HCT116 (cell line): ENCODE measurements at regions not wholly inside any gene's neighbourhood (a gene's known extent, or its start where the extent isn't known, plus 50 kb on each side); places are given as distances from the start of the nearest gene placed in this dataset.

Experiments used
- ATAC-seq: fragments of 200-7000 bp; cut with Tn5 transposase; 2 replicates; pipeline ENCODE4 v1.9.1; 2020; ENCODE audit warnings: mild to moderate bottlenecking, moderate library complexity
- BruUV-seq: library from RNA; stranded (reverse); fragments of 400-500 nt; replicated peaks from 2 replicates; lab custom pipeline; 2021; lab: Mats Ljungman, UMichigan
- CTCF ChIA-PET: fragments of 300-600 bp; sonication (Branson Sonifier 250); formaldehyde crosslinking; loops from one replicate; lab custom pipeline; 2021; ENCODE audit warnings: antibody characterized with exemption; lab: Charles Lee
- POLR2A ChIA-PET: fragments of 300-600, 350-600 bp; sonication (Branson Sonifier 250); formaldehyde crosslinking; loops from one replicate; lab custom pipeline; 2021; ENCODE audit warnings: antibody characterized with exemption; lab: Charles Lee
- RAD21 ChIA-PET, 2 experiments: fragments of 300-600 bp; sonication (Branson Sonifier 250); formaldehyde crosslinking; loops; one replicate each; lab custom pipeline; 2023; ENCODE audit warnings: low total read pairs in 2 of 2; ENCODE audit not compliant: uncharacterized antibody in 2 of 2, unreplicated experiment in 2 of 2, low non-redundant PET in 1 of 2; lab: Charles Lee
- DNase-seq: peaks from one replicate; pipeline ENCODE4 v3.0.0-alpha.2; 2010; ENCODE audit warnings: low read depth, low spot score
- H2AFZ ChIP-seq: fragments of 200-600 bp; shearing (Covaris generic), sonication (generic); 2 replicates; pipeline ENCODE4 v1.6.1; 2017; ENCODE audit warnings: low read depth, mixed run types, mixed read lengths, antibody characterized with exemption, low read length; ENCODE audit not compliant: poor library complexity, severe bottlenecking
- H3K27ac ChIP-seq: 2 replicates; pipeline ENCODE4 v1.5.1; 2012; ENCODE audit warnings: low read depth, low read length
- H3K27me3 ChIP-seq: fragments of 200-600 bp; sonication (generic); 2 replicates; pipeline ENCODE4 v1.6.1; 2016; ENCODE audit warnings: mixed run types, low read length, mixed read lengths; ENCODE audit not compliant: insufficient read depth
- H3K36me3 ChIP-seq, 2 experiments: fragments of 200-500 bp in 1 of 2; fragments of 200-600 bp in 1 of 2; sonication (Bioruptor generic) in 1 of 2; sonication (generic) in 1 of 2; 2 replicates each; pipeline versions ENCODE4 v1.5.1 to v1.6.1; 2014 to 2016; ENCODE audit warnings: low read length in 2 of 2, inconsistent platforms in 1 of 2, mixed read lengths in 1 of 2, mixed run types in 1 of 2; ENCODE audit not compliant: insufficient read depth in 2 of 2, control insufficient read depth in 1 of 2
- H3K4me1 ChIP-seq, 2 experiments: fragments of 200-600 bp in 1 of 2; sonication (generic) in 1 of 2; 2 replicates each; pipeline versions ENCODE4 v1.5.1 to v1.6.1; 2012 to 2017; ENCODE audit warnings: low read length in 2 of 2, inconsistent platforms in 1 of 2, mild to moderate bottlenecking in 1 of 2, mixed read lengths in 1 of 2, mixed run types in 1 of 2, moderate library complexity in 1 of 2; ENCODE audit not compliant: insufficient read depth in 2 of 2, control insufficient read depth in 1 of 2
- H3K4me2 ChIP-seq: fragments of 200-600 bp; sonication (generic); 2 replicates; pipeline ENCODE4 v1.6.1; 2017; ENCODE audit warnings: mixed run types, low read length, mixed read lengths
- H3K4me3 ChIP-seq, 2 experiments: fragments of 200-600 bp in 1 of 2; sonication (generic) in 1 of 2; replicated peaks in 1 of 2; 2 replicates each; pipeline ENCODE4 v1.5.1; 2011 to 2016; ENCODE audit warnings: low read length in 2 of 2, control low read depth in 1 of 2, low read depth in 1 of 2, mild to moderate bottlenecking in 1 of 2, mixed read lengths in 1 of 2, mixed run types in 1 of 2
- H3K79me2 ChIP-seq: fragments of 200-600 bp; sonication (generic); 2 replicates; pipeline ENCODE4 v1.6.1; 2017; ENCODE audit warnings: mild to moderate bottlenecking, mixed run types, low read length, moderate library complexity, mixed read lengths; ENCODE audit not compliant: insufficient read depth
- H3K9ac ChIP-seq: fragments of 200-600 bp; sonication (generic); 2 replicates; pipeline ENCODE4 v1.6.1; 2016; ENCODE audit warnings: low read length, mixed read lengths
- H3K9me2 ChIP-seq: fragments of 200-600 bp; sonication (generic), shearing (Covaris generic); 2 replicates; pipeline ENCODE4 v1.6.1; 2017; ENCODE audit warnings: mixed run types, mild to moderate bottlenecking, moderate library complexity; ENCODE audit not compliant: insufficient read depth
- H3K9me3 ChIP-seq, 2 experiments: fragments of 200-500 bp in 1 of 2; fragments of 200-600 bp in 1 of 2; sonication (Bioruptor generic) in 1 of 2; sonication (generic) in 1 of 2; 2 replicates each; pipeline ENCODE4 v1.6.1; 2014 to 2017; ENCODE audit warnings: low read length in 2 of 2, mixed read lengths in 2 of 2, inconsistent platforms in 1 of 2, low read depth in 1 of 2, mild to moderate bottlenecking in 1 of 2, mixed run types in 1 of 2, moderate library complexity in 1 of 2; ENCODE audit not compliant: control insufficient read depth in 1 of 2, insufficient read depth in 1 of 2
- H4K20me1 ChIP-seq: fragments of 200-600 bp; sonication (generic), shearing (Covaris generic); 2 replicates; pipeline ENCODE4 v1.6.1; 2017; ENCODE audit warnings: mixed run types, mild to moderate bottlenecking, moderate library complexity; ENCODE audit not compliant: insufficient read depth
- ATF3 ChIP-seq: IDR thresholded peaks from 2 replicates; pipeline ENCODE4 v1.6.1; 2012
- CBX3 ChIP-seq: IDR thresholded peaks from 2 replicates; pipeline ENCODE4 v1.6.1; 2012; ENCODE audit warnings: low read depth
- CTCF ChIP-seq, 3 experiments: fragments of 200-600 bp in 1 of 3; sonication (generic) in 1 of 3; IDR thresholded peaks in 2 of 3; conservative IDR thresholded peaks in 1 of 3; 2 replicates each; pipeline ENCODE4 v1.5.1; 2012 to 2017; ENCODE audit warnings: low read depth in 2 of 3, low read length in 2 of 3, antibody characterized with exemption in 1 of 3, borderline replicate concordance in 1 of 3, control low read depth in 1 of 3, mild to moderate bottlenecking in 1 of 3, mixed read lengths in 1 of 3, mixed run types in 1 of 3, moderate library complexity in 1 of 3; ENCODE audit not compliant: insufficient read depth in 1 of 3
- ELF1 ChIP-seq: IDR thresholded peaks from 2 replicates; pipeline ENCODE4 v1.6.1; 2012; ENCODE audit warnings: low read depth, borderline replicate concordance
- EZH2 ChIP-seq: fragments of 200-600 bp; sonication (generic); IDR thresholded peaks from 2 replicates; pipeline ENCODE4 v1.6.1; 2017; ENCODE audit warnings: antibody characterized with exemption, mixed run types
- FOSL1 ChIP-seq: IDR thresholded peaks from 2 replicates; pipeline ENCODE4 v1.6.1; 2012; ENCODE audit warnings: low read depth
- POLR2A ChIP-seq: IDR thresholded peaks from 2 replicates; pipeline ENCODE4 v1.7.0; 2011; ENCODE audit warnings: borderline replicate concordance; ENCODE audit not compliant: insufficient read depth, insufficient read length; ENCODE audit errors: extremely low read depth
- POLR2AphosphoS5 ChIP-seq: IDR thresholded peaks from 2 replicates; pipeline ENCODE4 v1.6.1; 2011; ENCODE audit warnings: mild to moderate bottlenecking, low read depth, low read length, moderate library complexity
- SP1 ChIP-seq: IDR thresholded peaks from 2 replicates; pipeline ENCODE4 v1.6.1; 2012; ENCODE audit warnings: low read depth
- SRF ChIP-seq: IDR thresholded peaks from 2 replicates; pipeline ENCODE4 v1.6.1; 2012; ENCODE audit warnings: low read depth
- ZBTB33 ChIP-seq: IDR thresholded peaks from 2 replicates; pipeline ENCODE4 v1.6.1; 2011; ENCODE audit warnings: mild to moderate bottlenecking, low read length, moderate library complexity; ENCODE audit not compliant: insufficient replicate concordance; ENCODE audit errors: extremely low read depth
- ZFX ChIP-seq: fragments of 450-650 bp; IDR thresholded peaks from 2 replicates; pipeline ENCODE4 v1.6.1; 2017
- intact Hi-C: fragments of 100-400 bp; cut with micrococcal nuclease; formaldehyde crosslinking; loops from 2 replicates; pipeline ENCODE4 v1.10.0; 2022
- TF ChIP-seq, protein P1 (sequence below): IDR thresholded peaks from 2 replicates; pipeline ENCODE4 v1.6.1; 2012; ENCODE audit warnings: low read depth

DNA sequence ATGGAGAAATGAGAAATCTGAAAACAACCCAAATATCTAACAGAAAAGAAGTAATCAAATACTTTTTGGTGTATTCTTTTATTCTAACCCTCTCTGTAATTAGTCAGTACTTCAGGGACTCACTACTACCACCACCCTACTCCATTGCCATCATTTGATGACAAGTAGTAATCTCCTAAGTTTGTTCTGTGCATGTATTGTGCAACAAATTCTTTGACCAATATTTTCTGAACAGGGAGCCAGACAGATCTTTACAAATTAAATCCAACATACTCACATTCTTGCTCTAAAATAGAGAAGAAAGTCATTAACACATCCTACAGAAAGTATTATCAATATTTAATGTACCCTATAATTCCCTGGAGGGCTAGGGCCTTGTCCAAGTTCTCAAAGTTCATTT, 1416.4 kb downstream of the DSC3 start:
- RAD21 ChIA-PET = no interaction called here
- Histone ChIP-seq H3K79me2 (no peaks in the 10 kb centered on the region), H3K4me2 (no peak overlapping the region), H2AFZ (no peak overlapping the region), H3K36me3 (no peaks in the 10 kb centered on the region), H3K4me3 (no peak overlapping the region), H3K4me1 (no peaks in the 10 kb centered on the region), H3K9me2 (no peaks in the 10 kb centered on the region), H3K9ac (no peak overlapping the region), H4K20me1 (no peaks in the 10 kb centered on the region), H3K27ac (no peak overlapping the region), H3K9me3 (no peaks in the 10 kb centered on the region), H3K27me3 (no peaks in the 10 kb centered on the region)
- no peak for ATAC-seq
- DNase-seq = no peak
- no TSS peak for BruUV-seq
- intact Hi-C loops = no loop called here
- POLR2A ChIA-PET = no interaction called here
- CTCF ChIA-PET = no interaction called here
- TF ChIP-seq POLR2A (no peak), SP1 (no peak), EZH2 (no peak)

DNA sequence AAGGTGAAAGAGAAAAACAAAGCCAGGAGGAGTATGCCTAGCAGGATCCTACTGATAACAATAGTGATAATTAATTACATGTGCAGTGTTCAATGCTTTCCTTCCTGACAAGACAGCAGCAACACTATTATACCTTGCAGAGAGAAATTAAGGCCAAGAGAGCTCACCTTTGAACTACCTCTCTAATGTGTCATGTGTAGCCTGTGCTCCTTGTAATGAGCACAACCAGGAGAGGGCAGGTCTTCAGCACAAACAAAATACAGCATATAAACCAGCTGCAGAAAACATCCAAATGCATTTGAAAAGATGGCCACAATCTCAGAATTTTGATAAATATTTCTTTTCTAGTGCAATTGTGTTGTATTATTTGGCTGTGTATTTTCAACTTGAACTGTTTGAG, 1425.7 kb downstream of the DSC3 start:
- H3K27me3 ChIP-seq = no peaks in the 10 kb centered on the region
- ATAC-seq = no peak
- no TSS peak for BruUV-seq
- TF ChIP-seq POLR2AphosphoS5 (no peak), FOSL1 (no peak), ELF1 (no peak), ZFX (no peak), CTCF (IDR thresholded peaks at IDR 0.05 in 2 of 3, conservative IDR thresholded peaks at IDR 0.05 in 1 of 3; ENCODE audit: borderline replicate concordance in 1 of 3, insufficient read depth in 1 of 3, low read depth in 2 of 3, low read length in 2 of 3) (no peak), ZBTB33 (no peak), SRF (no peak), ATF3 (no peak), CBX3 (no peak), POLR2A (no peak)
- TF ChIP-seq, protein P1, sequence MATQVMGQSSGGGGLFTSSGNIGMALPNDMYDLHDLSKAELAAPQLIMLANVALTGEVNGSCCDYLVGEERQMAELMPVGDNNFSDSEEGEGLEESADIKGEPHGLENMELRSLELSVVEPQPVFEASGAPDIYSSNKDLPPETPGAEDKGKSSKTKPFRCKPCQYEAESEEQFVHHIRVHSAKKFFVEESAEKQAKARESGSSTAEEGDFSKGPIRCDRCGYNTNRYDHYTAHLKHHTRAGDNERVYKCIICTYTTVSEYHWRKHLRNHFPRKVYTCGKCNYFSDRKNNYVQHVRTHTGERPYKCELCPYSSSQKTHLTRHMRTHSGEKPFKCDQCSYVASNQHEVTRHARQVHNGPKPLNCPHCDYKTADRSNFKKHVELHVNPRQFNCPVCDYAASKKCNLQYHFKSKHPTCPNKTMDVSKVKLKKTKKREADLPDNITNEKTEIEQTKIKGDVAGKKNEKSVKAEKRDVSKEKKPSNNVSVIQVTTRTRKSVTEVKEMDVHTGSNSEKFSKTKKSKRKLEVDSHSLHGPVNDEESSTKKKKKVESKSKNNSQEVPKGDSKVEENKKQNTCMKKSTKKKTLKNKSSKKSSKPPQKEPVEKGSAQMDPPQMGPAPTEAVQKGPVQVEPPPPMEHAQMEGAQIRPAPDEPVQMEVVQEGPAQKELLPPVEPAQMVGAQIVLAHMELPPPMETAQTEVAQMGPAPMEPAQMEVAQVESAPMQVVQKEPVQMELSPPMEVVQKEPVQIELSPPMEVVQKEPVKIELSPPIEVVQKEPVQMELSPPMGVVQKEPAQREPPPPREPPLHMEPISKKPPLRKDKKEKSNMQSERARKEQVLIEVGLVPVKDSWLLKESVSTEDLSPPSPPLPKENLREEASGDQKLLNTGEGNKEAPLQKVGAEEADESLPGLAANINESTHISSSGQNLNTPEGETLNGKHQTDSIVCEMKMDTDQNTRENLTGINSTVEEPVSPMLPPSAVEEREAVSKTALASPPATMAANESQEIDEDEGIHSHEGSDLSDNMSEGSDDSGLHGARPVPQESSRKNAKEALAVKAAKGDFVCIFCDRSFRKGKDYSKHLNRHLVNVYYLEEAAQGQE = no peak
- TF ChIP-seq, all 23 proteins: peak for 0
- DNase-seq = no peak
- no peaks in the 10 kb centered on the region for H3K9me2 ChIP-seq
- H3K4me2 ChIP-seq = no peak overlapping the region
- ChIA-PET CTCF (no interaction called here), POLR2A (no interaction called here), RAD21 (no interaction called here)
- no peaks in the 10 kb centered on the region for H4K20me1 ChIP-seq
- H2AFZ ChIP-seq = no peak overlapping the region
- no peaks in the 10 kb centered on the region for H3K79me2 ChIP-seq
- no peak overlapping the region for H3K4me3 ChIP-seq
- H3K9ac ChIP-seq = no peak overlapping the region
- no peaks in the 10 kb centered on the region for H3K9me3 ChIP-seq
- no peaks in the 10 kb centered on the region for H3K36me3 ChIP-seq
- H3K4me1 ChIP-seq = no peaks in the 10 kb centered on the region
- intact Hi-C loops = no loop called here
- H3K27ac ChIP-seq = no peak overlapping the region
